HG03520 (cell line): ENCODE measurements at regions not wholly inside any gene's neighbourhood (a gene's known extent, or its start where the extent isn't known, plus 50 kb on each side); places are given as distances from the start of the nearest gene placed in this dataset.
"Not testable (repeated sequence)": the region's sequence is repeated elsewhere in the genome, so short reads cannot be mapped to it uniquely, and the experiment has no call there.

Experiments
- ATAC-seq: cut with Tn5 transposase; IDR thresholded peaks from one replicate; pipeline ENCODE4 v1.9.1; 2021; ENCODE audit warnings: mild to moderate bottlenecking, moderate library complexity; ENCODE audit not compliant: unreplicated experiment

DNA sequence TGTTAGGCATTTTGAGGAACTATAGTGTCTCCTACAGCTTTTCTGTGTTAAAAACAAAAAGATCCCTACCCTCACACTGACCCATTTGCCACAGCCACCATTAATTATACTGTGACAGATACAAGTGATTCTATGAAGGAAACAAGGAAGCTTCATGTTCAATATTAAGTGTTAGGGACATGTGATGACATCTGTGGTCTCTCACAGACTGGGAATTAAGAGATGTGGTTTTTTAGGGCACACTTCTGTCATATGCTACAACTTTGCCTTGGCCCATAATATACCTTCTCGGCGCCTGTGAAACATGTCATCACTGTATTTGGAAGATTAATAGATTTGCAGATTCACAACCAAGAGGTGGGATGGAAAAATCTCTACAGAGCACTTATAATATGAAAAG is 102.9 kb upstream of the TCF21 start:
- ATAC-seq: no peak

DNA sequence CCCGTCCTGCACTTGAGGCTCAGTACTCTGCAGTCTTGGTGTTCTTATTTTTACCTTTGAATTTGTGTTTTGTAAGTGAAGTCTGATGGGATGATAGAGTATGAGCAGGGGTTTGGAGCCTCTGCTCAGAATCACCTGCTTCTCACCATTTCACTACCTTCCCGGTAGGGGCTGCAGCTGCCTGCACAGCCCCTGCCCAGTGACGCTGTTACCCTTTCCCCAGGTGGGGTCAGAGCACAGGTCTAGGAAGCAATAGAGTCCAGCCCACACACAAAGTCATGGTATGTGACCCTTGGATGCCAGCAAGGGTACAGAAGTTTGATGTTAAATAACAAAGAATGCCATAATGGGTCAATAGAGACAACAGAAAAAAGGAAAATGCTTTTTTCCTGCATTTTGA is 101.8 kb upstream of the TCF21 start:
- no peak for ATAC-seq

DNA sequence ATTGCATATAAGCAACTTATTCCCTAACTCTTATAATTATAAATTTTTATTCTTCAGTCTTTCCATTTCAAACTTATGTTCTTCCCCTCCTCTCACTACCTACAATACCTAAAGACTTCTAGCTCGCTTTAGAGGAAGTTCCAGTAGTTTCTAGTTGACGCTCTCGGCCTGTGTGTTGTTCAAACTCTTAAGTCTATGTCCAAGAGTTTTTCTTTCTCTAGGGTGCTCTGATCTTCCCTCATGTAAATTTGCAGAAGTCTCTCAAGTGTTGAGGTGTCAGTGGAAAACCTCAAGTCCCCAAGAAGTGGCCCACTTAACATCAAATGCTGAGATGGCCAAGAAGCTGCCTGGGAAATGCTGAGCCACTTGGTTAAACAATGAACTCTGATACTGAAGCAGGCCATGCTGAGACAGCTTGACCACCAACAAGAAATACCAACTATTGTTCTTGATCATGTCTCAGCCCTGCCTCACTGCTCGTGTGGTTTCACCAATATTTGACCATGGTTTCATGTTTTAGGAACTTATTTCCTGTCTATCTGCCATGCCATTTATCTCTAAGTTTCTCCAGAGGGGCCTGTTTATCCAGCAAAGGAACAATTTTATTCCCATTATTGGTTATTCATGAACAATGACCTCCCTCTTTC is 100.9 kb upstream of the TCF21 start:
- ATAC-seq: no peak

DNA sequence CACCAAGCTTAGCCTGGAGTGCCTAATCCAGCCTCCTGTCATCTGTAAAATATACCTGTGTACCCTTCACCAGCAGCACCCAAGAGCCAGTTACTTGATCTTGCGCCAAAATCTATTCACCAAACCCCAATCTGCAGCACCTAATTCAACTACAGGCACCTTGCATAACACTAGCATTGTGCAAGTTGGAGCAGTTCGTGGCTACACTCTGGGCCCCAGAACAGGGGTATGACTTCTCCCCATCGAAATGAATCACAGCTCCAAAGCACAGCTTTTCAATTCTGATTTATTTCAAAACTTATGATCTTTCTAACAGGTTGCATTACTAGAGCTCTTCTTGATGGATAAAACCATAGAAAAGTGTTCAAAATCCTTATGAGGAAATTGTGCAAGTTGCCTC is 100.4 kb upstream of the TCF21 start:
- ATAC-seq: no peak

DNA sequence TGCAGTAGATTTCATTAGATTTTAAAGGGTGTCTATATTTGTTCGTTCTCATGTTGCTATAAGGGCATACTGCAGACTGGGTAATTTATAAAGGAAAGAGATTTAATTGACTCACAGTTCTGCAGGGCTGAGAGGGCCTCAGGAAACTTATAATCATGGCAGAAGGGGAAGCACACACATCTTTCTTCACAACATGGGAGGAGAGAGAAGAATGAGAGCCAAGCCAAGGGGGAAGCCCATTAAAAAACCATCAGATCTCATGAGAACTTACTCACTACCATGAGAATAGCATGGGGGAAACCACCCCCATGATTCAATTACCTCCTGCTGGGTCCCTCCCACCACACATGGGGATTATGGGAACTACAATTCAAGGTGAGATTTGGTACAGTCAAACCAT is 99.5 kb upstream of the TCF21 start:
- ATAC-seq: not testable (repeated sequence)

DNA sequence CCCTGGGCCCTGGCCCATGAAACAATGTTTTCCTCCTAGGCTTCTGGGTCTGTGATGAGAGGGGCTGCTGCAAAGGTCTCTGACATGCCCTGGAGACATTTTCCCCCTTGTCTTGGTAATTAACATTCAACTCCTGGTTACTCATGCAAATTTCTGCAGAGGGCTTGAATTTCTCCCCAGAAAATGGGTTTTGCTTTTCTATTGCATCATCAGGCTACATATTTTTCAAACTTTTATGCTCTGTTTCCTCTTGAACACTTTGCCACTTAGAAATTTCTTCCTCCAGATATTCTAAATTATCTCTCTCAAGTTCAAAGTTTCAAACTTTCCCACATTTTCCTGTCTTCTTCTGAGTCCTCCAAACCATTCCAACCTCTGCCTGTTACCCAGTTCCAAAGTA is 98.2 kb upstream of the TCF21 start:
- not testable (repeated sequence) for ATAC-seq

DNA sequence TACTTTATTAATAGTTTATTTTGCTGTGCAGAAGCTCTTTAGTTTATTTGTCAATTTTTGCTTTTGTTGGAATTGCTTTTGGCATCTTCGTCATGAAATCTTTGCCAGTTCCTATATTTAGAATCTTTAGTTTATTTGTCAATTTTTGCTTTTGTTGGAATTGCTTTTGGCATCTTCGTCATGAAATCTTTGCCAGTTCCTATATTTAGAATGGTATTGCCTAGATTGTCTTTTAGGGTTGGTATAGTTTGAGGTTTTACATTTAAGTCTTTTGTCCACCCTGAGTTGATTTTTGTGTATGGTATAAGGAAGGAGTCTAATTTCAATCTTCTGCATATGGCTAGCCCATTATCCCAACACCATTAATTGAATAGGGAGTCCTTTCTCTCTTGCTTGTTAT is 93.9 kb upstream of the TCF21 start:
- not testable (repeated sequence) for ATAC-seq

DNA sequence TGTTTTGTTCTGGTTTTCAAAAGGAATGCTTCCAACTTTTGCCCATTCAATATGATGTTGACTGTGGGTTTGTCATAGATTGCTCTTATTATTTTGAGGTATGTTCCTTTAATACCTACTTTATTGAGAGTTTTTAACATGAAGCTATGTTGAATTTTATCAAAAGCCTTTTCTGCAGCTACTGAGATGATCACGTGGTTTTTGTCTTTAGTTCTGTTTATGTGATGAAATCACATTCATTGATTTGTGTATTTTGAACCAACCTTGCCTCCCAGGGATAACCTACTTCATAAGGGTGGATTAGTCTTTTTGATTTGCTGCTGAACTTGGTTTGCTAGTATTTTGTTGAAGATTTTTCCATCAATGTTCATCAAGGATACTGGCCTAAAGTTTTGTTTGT is 92.7 kb upstream of the TCF21 start:
- no peak for ATAC-seq

DNA sequence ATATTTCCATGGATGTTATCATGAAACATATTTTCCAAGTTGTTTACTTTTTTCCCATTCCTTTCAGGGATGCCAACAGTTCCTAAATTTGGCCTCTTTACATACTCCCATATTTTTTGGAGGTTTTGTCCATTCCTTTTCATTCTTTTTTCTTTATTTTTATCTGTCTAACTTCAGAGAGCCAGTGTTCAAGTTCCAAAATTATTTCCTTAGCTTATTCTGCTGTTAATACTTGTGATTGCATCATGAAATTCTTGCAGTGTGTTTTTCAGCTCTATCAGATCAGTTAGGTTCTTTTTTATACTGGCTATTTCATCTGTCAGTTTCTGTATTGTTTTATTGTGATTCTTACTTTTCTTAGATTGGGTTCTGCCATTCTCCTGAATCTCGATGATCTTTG is 89.9 kb upstream of the TCF21 start:
- no peak for ATAC-seq

DNA sequence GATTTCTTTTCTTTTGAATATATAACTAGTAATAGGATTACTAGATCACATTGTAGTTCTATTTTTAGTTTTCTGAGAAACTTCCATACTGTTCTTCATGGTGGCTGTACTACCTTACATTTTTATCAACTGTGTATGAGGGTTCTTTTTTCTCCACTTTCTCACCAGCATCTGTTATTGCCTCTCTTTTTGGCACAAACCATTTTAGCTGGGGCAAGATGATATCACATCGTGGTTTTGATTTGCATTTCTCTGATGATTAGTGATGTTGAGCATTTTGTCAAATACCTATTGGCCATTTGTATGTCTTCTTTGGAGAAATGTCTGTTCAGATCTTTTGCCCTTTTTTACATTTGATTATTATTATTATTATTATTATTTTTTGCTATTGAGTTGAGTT is 86.1 kb upstream of the TCF21 start:
- ATAC-seq: no peak

DNA sequence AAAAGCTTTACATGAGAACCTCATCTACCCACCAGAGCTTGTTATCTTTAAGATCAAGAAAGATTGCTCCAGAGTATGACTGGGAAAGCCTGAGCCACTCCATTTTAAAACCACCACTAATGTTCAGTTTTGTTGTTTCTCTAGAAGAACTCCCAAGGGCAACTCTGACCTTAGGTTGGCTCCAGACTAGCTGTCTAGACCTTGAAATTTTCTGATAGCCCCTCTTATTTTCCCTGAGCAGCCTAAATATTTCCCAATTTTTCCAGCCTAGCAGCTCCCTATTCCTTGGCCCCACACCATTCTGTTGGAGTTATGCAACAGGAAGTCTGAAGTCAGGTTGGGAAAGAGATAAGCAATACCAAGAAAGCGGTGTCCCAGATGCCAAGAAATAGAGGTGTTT is 84.6 kb upstream of the TCF21 start:
- ATAC-seq: no peak

DNA sequence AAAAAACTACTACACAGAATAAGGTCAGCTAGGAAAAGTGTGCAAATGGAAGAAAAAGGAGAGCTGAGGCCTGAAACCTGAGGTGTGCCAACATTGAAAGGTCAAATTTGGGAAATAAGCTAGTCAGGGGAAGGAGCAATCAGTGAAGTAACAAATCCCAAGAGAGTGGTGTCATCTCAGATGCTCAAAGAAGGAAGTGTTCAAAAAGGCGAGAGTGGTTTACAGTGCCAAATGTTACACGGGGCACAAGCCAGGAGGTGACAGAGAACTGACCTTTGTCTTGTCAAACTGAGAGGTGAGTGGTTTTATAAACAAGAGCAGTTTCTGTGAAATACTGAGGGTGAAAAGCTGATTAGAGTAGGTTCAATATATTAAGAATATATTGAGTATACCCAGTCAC is 83.0 kb upstream of the TCF21 start:
- no peak for ATAC-seq

DNA sequence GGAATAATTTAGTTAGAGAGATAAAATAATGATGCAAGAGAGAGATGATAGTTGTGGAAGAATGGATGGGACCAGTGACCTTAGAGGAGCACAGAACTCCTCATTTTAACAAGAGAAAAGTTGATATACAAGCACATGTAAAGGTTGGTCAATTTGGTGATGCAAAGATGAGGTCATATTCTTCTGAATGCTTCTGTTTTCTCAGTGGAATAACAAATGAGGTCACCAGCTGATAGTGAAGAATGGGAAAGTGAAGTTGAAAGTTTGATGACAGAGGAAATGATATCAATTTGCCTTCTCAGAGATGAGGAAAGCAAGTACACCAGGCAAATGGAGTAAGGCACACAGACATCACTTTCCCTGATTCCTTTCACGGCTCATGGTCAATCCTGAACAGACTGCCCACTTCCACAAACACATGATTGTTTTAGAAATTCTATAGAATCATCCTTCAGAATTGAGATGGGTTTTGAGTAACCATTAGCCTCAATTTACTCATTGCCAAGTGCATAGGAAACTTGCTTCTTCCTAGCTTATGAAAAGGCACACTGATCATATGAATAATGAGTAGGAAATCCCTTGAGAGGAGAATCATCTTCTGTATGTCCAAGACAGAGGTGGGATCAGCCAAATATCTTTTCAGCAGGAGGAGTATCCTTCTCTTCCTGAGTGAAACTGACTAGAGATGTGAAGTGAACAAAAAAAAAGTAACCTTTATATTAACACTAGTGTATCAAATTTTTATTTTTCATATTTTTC is 82.4 kb upstream of the TCF21 start:
- no peak for ATAC-seq

DNA sequence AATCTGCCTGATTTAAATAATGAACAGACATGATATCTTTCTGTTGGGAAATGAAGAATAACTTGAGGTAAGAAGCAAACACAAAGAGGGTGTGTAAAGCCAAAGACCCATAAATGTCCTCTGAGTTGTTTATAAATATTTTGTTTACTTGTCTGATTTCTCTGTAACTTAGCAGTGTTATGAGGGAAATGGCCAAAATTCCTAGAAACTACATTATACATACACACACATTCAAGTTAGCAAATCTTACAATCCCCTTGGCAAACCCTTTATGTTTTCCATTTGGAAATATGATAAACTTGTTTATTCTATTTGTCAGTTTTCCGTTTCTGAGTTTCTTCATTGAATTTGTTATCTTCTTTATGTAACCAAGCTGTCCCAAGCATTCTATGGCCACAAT is 81.4 kb upstream of the TCF21 start:
- ATAC-seq: no peak

DNA sequence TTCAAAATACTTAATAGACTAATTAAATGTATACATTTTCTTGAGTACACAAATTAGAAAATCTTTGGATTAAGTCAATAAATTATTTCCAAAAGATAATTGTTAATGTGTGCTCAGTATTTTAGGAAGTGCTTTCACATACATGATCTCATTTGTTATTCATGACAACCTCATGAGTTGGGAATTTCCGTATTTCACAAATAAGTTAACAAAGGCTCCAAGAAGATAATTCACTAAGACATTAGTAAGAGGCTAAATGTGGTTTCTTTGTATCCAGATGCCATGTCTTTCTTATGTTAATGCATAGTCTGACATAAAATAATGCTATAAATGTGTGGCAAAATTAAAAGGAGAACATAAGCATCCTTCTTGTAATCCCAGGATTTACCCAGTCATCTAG is 79.5 kb upstream of the TCF21 start:
- no peak for ATAC-seq

DNA sequence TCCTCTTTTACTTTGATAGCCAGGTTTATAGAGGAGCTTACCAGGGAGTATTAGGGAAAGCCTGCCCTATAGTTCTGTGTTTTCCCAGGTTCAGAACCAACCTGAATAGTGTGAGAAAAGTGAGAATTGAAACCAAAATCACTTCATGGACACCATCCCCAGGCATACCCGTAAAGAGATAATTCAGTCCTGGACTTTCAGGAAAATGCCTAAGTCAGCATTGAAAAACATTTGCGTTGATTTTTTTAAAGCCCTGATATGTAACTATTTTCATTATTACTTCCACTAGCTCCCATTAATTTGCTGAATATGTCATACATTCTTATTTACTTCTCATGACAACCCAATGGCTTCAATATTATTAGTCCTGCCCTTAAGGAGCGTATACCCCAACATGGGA is 77.4 kb upstream of the TCF21 start:
- ATAC-seq: no peak

DNA sequence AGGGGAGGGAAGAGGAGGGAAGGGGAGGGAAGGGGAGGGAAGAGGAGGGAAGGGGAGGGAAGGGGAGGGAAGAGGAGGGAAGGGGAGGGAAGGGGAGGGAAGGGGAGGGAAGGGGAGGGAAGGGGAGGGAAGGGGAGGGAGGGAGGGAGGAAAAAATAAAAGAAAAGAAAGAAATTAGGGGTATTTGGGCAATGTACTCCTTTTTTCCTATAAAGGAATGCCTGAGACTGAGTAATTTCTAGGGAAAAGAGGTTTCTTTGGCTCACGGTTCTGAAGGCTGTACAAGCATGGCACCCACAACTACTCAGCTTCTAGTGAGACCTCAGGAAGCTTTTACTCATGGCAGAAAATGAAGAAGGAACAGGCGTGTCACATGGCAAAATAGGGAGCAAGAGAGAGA is 76.5 kb upstream of the TCF21 start:
- not testable (repeated sequence) for ATAC-seq

DNA sequence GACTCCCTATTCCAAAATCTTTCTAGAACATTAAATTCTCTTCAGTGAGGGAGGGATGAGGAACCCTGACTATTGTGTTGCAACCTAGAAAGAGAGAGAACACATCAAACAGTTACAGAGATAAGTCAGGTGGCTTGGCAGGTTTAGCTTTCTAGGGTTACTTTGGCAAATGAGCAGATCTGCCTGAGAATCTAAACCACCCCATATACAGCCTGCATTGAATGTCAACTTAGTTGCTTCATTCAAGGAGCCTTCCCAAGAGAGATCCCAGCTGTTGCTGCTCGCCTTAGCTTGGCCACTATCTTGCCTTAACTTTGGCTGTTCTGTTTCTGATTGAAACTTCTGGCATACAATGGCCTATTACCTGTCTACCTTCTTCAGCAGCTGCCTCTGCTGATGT is 74.7 kb upstream of the TCF21 start:
- ATAC-seq: no peak

DNA sequence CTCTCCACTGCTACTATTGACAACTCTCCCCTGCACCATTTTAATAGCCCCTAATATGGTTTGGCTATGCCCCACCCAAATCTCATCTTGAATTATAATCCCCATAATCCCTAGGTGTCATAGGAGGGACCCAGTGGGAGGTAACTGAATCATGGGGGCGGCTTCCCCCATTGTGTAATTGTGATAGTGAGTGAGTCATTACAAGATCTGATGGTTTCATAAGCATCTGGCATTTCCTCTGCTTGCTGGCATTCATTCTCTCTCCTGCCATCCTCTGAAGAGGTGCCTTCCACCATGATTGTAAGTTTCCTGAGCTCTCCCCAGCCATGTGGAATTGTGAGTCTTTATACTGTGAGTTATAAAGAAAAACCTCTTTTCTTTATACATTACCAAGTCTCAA is 74.1 kb upstream of the TCF21 start:
- ATAC-seq: no peak

DNA sequence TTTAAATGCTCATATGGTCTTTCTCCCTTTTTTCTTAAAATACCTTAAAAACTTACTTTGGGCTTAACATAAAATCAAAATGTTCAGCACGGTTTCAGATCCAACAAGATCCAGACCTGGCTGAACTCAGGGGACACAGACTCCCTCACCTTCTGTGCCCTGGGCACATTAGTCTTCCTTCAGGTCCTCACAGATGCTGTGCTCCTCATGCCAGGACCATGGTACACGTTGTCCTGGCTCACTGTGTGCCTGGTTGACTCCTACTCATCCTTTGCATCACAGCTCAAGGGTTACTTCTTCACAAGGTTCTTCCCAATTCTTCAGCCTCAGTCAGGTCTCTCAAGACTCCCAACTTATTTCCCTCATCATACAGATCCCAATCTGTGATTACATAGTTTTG is 73.6 kb upstream of the TCF21 start:
- no peak for ATAC-seq

DNA sequence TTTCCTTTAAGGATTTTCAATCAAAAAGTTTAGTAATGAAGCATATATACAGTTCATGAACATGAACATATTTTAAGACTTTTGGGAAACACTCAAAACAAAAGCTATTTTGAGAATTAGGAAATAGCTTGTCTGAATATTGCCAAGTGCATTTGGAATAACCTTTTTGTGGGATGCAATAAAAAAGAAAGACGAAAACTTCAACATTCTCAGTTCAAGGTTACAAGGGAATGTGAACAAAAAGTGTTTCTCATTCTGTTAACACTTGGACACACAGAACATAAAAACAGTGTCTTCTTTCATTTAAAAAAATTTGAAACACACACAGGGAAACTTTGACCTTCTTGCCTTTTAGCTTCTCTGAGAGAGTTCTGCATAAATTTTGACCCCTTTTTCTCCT is 72.7 kb upstream of the TCF21 start:
- no peak for ATAC-seq

DNA sequence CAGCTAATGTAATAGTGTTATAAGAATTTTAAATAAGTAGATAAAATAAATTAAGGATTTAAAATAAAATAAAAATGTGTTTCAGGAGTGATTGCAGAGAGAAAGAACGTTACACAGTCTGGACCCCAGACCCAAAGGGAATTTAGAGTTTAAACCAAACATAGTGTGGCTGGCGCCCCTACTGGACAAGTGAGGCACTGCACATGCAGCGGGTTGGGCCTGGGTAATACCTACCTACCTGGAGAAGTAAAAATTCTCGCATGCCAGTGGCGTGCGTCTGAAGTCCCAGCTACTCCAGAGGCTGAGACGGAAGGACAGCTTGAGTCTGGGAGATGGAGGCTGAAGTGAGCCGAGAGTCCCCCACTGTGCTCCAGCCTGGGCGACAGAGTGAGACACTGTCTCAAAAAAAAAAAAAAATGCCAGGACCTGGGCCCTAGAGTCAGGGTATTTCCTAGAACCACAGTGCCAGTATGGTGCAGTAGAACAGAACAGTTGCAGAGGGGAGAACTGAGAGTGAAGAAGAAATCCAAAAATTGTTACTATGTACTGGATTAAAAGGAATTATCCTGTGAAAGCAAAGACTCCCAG is 71.4 kb upstream of the TCF21 start:
- peak; percentile 79 for ATAC-seq

DNA sequence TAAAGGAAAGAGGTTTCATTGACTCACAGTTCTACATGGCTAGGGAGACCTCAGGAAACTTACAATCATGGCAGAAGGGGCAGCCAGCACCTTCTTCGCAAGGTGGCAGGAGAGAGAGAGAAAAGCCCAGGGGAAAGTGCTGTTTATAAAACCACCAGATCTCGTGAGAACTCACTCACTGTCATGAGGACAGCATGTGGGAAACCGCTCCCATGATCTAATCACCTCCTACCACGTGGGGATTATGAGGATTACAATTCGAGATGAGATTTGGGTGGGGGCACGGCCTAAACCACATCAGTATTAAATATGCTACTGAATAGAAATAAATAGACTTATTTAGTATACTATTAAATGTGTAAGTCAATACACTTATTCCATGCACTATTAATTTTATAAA is 70.6 kb upstream of the TCF21 start:
- ATAC-seq: no peak
